ENCODE measurements at regions not wholly inside any gene's neighbourhood (a gene's known extent, or its start where the extent isn't known, plus 50 kb on each side); places are given as distances from the start of the nearest gene placed in this dataset.

DNA sequence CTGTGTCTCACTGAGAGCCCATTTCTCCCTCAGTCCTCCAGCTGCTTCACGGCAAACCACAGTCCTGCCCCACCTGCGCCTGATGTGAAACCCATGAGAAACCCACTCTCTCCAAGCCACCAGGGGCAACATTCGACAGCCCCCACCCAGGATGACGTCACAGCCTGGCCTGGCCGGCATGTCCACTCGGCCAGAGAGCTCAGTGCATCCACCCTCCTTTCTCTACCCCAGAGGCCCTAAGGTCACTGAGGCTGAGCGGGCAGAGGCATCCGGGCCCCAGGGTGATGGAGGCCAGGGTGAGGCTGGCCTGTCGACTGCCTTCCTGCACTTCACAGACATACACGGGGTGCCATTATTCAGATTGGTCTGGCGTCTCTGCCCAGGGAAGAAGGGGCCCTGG is 402.7 kb upstream of the MYT1L start:
- no peak for TF ChIP-seq ESRRG (CRISPR knock-in tag; IDR thresholded peaks at IDR 0.05)
- no peak for TF ChIP-seq ZFP30 (CRISPR knock-in tag; IDR thresholded peaks at IDR 0.05)
- TF ChIP-seq ZNF565 (CRISPR knock-in tag; conservative IDR thresholded peaks at IDR 0.05; ENCODE audit: low read depth), result no peak
- TF ChIP-seq, protein P1, sequence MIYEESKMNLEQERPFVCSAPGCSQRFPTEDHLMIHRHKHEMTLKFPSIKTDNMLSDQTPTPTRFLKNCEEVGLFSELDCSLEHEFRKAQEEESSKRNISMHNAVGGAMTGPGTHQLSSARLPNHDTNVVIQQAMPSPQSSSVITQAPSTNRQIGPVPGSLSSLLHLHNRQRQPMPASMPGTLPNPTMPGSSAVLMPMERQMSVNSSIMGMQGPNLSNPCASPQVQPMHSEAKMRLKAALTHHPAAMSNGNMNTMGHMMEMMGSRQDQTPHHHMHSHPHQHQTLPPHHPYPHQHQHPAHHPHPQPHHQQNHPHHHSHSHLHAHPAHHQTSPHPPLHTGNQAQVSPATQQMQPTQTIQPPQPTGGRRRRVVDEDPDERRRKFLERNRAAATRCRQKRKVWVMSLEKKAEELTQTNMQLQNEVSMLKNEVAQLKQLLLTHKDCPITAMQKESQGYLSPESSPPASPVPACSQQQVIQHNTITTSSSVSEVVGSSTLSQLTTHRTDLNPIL (CRISPR knock-in tag; IDR thresholded peaks at IDR 0.05; ENCODE audit: low read depth), result no peak
- no peak for TF ChIP-seq ZNF70 (CRISPR knock-in tag; IDR thresholded peaks at IDR 0.05)
- no peak for TF ChIP-seq ZNF8 (CRISPR knock-in tag; IDR thresholded peaks at IDR 0.05)
- ATAC-seq, result no peak

DNA sequence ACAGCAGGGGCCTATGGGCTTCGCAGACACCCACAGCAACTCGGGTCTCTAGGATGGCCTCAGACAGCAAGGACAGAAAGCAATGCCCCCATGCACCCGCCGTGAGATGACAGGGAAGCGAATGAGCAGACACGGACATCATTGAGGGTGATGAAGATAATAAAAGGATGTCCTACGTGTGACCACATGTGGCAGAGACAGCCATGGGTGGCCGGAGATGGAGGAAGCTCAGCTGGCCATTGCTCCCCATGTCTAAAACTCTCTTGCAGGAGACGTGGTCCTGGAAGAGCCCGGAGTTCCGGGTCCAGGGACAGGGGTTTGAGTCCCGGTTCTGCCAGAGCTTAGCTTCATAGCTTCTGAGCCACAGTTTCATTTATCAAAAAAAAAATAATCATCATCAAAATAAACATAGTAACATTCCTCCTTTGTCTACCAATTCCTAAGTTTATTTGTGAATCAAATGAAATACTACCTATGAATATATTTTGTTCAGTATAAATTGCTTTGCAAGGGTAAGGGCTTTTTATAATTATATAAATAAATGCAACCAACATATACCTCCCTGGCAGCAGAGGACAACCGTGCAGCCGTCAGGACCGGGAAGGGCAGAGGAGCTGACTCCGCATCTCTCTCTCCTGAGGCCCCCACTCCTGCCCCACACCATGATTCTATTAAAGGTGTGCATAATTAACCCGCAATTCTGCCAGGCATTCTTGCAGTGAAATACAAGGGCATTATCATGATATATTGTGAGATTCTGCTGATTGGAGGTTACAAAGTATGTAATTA is 401.4 kb upstream of the MYT1L start:
- TF ChIP-seq ESRRG (CRISPR knock-in tag; IDR thresholded peaks at IDR 0.05), result no peak
- TF ChIP-seq ZNF70 (CRISPR knock-in tag; IDR thresholded peaks at IDR 0.05), result no peak
- no peak for TF ChIP-seq CSDC2 (CRISPR knock-in tag; IDR thresholded peaks at IDR 0.05)
- TF ChIP-seq GLIS3 (CRISPR knock-in tag; IDR thresholded peaks at IDR 0.05), result no peak
- TF ChIP-seq SNAI2 (CRISPR knock-in tag; IDR thresholded peaks at IDR 0.05), result no peak
- TF ChIP-seq PPARA (CRISPR knock-in tag; IDR thresholded peaks at IDR 0.05; ENCODE audit: borderline replicate concordance), result no peak
- TF ChIP-seq BACH2 (CRISPR knock-in tag; IDR thresholded peaks at IDR 0.05; ENCODE audit: borderline replicate concordance), result no peak
- no peak for TF ChIP-seq ZFP3 (CRISPR knock-in tag; IDR thresholded peaks at IDR 0.05)
- ATAC-seq, result no peak

DNA sequence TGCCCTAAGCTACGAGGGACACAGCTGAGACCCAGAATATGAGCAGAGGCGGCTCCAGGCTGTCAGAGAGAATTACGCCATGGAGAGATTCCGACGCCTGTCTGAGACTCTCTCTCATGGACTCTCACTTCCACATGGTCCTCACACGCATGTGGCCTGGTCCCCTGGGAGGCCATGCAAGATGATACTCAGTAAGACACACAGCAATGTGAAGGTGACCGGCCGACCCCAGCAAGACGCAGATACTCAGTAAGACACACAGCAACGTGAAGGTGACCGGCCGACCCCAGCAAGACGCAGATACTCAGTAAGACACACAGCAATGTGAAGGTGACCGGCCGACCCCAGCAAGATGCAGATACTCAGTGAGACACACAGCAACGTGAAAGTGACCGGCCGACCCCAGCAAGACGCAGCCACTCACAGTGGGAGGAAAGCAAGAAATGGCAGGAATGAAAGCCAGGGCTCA is 400.8 kb upstream of the MYT1L start:
- ATAC-seq, result no peak
- TF ChIP-seq SNAI2 (CRISPR knock-in tag; IDR thresholded peaks at IDR 0.05) (no peak), ZC3H10 (CRISPR knock-in tag; IDR thresholded peaks at IDR 0.05) (no peak), ZFP3 (CRISPR knock-in tag; IDR thresholded peaks at IDR 0.05) (no peak), ZFP30 (CRISPR knock-in tag; IDR thresholded peaks at IDR 0.05) (no peak), BACH2 (CRISPR knock-in tag; IDR thresholded peaks at IDR 0.05; ENCODE audit: borderline replicate concordance) (no peak), OSR1 (CRISPR knock-in tag; IDR thresholded peaks at IDR 0.05) (no peak), CSDC2 (CRISPR knock-in tag; IDR thresholded peaks at IDR 0.05) (no peak), ZNF8 (CRISPR knock-in tag; IDR thresholded peaks at IDR 0.05) (no peak), GLIS3 (CRISPR knock-in tag; IDR thresholded peaks at IDR 0.05) (no peak), ESRRG (CRISPR knock-in tag; IDR thresholded peaks at IDR 0.05) (no peak), TCF4 (CRISPR knock-in tag; IDR thresholded peaks at IDR 0.05; ENCODE audit: borderline replicate concordance) (no peak), TOX (CRISPR knock-in tag; IDR thresholded peaks at IDR 0.05; ENCODE audit: borderline replicate concordance) (no peak), RARB (CRISPR knock-in tag; IDR thresholded peaks at IDR 0.05) (no peak), ZNF70 (CRISPR knock-in tag; IDR thresholded peaks at IDR 0.05) (no peak), ARNTL (CRISPR knock-in tag; IDR thresholded peaks at IDR 0.05; ENCODE audit: borderline replicate concordance, low read depth) (no peak), PPARA (CRISPR knock-in tag; IDR thresholded peaks at IDR 0.05; ENCODE audit: borderline replicate concordance) (no peak)
- TF ChIP-seq, protein P1 (CRISPR knock-in tag; IDR thresholded peaks at IDR 0.05; ENCODE audit: low read depth), result no peak
- TF ChIP-seq, protein P2, sequence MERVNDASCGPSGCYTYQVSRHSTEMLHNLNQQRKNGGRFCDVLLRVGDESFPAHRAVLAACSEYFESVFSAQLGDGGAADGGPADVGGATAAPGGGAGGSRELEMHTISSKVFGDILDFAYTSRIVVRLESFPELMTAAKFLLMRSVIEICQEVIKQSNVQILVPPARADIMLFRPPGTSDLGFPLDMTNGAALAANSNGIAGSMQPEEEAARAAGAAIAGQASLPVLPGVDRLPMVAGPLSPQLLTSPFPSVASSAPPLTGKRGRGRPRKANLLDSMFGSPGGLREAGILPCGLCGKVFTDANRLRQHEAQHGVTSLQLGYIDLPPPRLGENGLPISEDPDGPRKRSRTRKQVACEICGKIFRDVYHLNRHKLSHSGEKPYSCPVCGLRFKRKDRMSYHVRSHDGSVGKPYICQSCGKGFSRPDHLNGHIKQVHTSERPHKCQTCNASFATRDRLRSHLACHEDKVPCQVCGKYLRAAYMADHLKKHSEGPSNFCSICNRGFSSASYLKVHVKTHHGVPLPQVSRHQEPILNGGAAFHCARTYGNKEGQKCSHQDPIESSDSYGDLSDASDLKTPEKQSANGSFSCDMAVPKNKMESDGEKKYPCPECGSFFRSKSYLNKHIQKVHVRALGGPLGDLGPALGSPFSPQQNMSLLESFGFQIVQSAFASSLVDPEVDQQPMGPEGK (CRISPR knock-in tag; IDR thresholded peaks at IDR 0.05; ENCODE audit: borderline replicate concordance), result no peak
- TF ChIP-seq, protein P3, sequence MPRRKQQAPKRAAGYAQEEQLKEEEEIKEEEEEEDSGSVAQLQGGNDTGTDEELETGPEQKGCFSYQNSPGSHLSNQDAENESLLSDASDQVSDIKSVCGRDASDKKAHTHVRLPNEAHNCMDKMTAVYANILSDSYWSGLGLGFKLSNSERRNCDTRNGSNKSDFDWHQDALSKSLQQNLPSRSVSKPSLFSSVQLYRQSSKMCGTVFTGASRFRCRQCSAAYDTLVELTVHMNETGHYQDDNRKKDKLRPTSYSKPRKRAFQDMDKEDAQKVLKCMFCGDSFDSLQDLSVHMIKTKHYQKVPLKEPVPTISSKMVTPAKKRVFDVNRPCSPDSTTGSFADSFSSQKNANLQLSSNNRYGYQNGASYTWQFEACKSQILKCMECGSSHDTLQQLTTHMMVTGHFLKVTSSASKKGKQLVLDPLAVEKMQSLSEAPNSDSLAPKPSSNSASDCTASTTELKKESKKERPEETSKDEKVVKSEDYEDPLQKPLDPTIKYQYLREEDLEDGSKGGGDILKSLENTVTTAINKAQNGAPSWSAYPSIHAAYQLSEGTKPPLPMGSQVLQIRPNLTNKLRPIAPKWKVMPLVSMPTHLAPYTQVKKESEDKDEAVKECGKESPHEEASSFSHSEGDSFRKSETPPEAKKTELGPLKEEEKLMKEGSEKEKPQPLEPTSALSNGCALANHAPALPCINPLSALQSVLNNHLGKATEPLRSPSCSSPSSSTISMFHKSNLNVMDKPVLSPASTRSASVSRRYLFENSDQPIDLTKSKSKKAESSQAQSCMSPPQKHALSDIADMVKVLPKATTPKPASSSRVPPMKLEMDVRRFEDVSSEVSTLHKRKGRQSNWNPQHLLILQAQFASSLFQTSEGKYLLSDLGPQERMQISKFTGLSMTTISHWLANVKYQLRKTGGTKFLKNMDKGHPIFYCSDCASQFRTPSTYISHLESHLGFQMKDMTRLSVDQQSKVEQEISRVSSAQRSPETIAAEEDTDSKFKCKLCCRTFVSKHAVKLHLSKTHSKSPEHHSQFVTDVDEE (CRISPR knock-in tag; IDR thresholded peaks at IDR 0.05), result no peak
- TF ChIP-seq, protein P4, sequence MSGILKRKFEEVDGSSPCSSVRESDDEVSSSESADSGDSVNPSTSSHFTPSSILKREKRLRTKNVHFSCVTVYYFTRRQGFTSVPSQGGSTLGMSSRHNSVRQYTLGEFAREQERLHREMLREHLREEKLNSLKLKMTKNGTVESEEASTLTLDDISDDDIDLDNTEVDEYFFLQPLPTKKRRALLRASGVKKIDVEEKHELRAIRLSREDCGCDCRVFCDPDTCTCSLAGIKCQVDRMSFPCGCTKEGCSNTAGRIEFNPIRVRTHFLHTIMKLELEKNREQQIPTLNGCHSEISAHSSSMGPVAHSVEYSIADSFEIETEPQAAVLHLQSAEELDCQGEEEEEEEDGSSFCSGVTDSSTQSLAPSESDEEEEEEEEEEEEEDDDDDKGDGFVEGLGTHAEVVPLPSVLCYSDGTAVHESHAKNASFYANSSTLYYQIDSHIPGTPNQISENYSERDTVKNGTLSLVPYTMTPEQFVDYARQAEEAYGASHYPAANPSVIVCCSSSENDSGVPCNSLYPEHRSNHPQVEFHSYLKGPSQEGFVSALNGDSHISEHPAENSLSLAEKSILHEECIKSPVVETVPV (CRISPR knock-in tag; IDR thresholded peaks at IDR 0.05), result no peak

Data from SK-N-SH treated with all-trans-retinoic acid at 6 μM for 48 hours (cell line).